HG02623 (cell line): ENCODE measurements at regions not wholly inside any gene's neighbourhood (a gene's known extent, or its start where the extent isn't known, plus 50 kb on each side); places are given as distances from the start of the nearest gene placed in this dataset.
A peak's percentile ranks its signal among the peaks of the same experiment; 100 is the strongest.

Source experiments
- ATAC-seq: cut with Tn5 transposase; IDR thresholded peaks from one replicate; pipeline ENCODE4 v1.9.1; 2021; ENCODE audit warnings: moderate library complexity; ENCODE audit not compliant: unreplicated experiment

DNA sequence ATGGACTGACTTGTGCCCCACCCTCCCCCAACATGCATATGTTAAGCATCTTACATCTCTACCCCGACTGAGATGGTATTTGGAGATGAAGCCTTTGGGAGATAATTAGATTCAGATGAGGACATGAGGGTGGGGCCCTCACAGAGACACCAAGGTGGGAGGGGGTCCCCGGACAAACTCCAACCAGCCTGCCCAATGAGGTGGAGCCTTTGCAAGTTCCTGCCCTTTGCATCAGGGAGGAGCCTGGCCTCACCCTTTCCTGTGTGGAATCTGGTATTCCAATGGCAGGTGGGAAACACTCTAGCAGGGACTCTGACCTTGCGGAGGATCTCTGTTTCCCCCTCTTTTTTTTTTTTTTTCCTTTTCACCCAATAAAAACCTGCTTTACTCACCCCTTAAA is 589.9 kb upstream of the BOD1L1 start:
- ATAC-seq: no peak

- ATAC-seq: no peak
Measured at GRCh38 chr4:14218641-14219040, 591.1 kb upstream of the BOD1L1 start.

GRCh38 chr4:14221176-14221575 is 593.7 kb upstream of the BOD1L1 start:
- ATAC-seq: no peak

- no peak for ATAC-seq
Measured at GRCh38 chr4:14222377-14223029, 595.0 kb upstream of the BOD1L1 start.

- ATAC-seq: no peak
Measured at GRCh38 chr4:14223461-14223860, 595.9 kb upstream of the BOD1L1 start.

GRCh38 chr4:14225688-14226207 is 598.2 kb upstream of the BOD1L1 start:
- ATAC-seq: no peak

DNA sequence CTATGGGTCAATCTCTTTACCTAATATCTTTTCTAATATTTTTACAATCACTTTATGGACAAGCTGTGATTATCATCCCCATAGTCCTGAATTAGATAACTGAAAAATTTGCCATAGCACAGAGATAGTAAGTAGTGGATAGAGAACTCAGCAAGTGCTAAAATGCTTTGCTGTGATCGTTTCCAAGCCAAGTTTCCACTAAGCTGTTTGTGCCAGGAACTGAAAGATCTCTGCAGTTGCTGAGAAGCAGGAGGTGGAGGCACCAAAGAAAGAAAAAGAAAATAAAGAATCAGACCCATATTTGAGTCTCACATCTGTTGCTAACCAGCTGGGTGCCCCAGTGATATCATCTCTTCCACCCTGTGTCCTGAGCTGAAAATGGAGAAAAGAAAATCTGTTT is 605.6 kb upstream of the BOD1L1 start:
- ATAC-seq: no peak

DNA sequence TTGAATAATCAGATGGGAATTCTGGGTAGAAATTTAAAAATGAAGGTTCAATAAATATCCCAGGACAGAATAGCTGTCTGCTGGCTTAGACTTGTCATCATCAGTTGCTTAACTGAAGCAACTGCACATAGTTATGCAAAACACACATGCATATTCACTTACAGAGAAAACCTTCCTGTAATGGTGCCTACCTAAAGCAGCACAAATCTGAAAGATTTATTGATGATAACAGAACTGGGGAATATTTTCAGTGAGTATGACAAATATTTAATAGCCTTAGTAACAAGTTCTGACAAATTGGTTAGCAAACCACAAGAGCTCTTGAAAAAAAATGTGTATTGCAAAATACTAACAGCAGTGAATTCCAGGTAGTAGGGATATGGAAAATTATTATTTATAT is 606.8 kb upstream of the BOD1L1 start:
- ATAC-seq: no peak

DNA sequence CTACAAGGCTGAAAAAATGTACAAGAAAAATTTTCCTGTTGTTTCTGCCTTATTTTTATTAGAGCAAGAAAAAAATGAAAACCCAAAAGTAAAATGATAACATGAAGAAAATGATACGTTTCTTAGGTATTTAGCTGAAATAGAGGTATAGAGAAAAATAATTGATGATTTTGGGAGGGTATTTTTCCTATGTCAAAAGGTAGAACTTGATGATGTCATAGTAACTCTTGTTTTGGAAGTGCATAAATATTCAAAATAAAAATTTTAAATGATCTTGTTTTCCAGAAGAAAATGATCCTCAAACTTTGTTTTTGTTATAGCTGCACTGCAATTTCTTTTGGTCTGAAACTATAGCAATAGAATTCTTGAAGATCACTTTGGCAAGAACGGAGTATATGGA is 608.8 kb upstream of the BOD1L1 start:
- no peak for ATAC-seq

DNA sequence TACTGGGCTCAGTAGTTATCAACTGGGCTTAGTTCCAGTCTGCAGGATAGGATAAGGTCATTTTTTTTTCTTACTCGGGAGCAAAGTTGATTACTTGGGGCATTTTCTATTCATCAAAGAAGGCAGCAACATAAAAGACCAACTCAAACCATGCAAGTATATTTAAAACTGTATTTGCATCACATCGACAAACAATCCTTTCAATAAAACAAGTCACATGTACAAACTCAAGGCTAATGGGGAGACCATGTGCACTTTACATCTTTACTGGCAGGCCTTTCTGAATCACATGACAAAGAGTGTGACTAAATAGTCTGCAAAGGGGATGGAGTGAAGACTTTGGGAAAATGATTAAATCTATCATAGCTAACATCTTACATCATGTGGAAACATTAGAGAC is 610.4 kb upstream of the BOD1L1 start:
- ATAC-seq: no peak

DNA sequence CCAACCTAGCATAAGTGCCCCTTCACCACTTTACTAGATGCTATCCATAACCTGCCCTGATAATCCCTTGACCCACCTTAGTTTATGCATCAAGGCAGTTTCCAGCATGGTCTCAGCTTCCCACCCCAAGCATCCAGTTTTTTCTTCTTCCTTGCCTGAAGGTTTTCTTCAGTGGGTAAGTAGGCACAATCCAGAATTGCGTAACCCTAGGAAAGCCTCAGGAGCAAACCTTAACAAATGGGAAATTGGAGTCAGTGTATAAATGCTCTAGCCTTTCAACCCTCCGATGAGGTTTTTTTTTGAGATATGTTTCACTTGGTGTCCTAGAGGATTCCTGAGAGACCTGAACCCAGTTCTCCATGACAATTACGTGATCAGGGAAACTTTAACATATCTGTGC is 614.0 kb upstream of the BOD1L1 start:
- ATAC-seq: no peak

GRCh38 chr4:14247767-14248166 is 620.2 kb upstream of the BOD1L1 start:
- no peak for ATAC-seq

- ATAC-seq: no peak
Measured at GRCh38 chr4:14249226-14249625, 621.7 kb upstream of the BOD1L1 start.

DNA sequence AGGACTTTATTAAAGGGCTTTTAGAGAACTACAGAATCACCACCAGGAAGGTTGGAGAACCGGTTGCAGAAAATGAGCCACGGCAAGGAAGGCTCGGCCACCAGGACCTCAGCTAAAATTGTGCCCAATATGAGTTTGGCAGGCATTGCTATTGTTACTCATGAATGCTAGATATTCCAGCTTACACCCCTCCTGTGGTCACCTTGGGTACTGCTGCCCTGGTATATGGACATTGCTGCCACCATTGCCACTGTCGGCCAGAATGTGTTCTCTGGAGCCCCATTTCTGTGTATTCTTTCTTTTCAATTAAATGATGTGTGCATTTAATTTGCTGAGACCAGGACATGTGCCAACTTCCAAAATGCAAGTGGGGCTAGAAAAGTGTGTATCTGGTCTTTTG is 626.7 kb upstream of the BOD1L1 start:
- ATAC-seq: peak; percentile 88

DNA sequence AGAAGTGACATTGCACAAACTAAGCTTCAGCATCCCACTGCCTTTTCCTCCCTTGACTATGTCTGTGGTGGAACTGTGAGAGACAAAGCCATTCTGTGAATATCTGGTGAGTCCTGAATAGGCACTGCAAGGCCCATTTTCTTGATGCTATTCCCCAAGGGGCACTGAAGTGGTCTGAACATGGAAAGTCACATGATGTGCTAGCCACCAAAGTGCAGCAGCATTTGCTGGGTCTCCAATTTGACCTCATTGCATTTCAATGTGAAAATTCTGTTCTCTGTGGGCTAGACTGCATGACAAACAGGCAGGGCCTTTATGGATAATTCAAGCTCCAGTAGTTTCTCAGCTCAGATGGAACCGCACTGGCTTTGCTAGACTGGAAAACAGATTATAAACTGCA is 627.4 kb upstream of the BOD1L1 start:
- no peak for ATAC-seq

- no peak for ATAC-seq
Measured at GRCh38 chr4:14257903-14258302, 630.4 kb upstream of the BOD1L1 start.

- no peak for ATAC-seq
Measured at GRCh38 chr4:14259936-14260335, 632.4 kb upstream of the BOD1L1 start.

DNA sequence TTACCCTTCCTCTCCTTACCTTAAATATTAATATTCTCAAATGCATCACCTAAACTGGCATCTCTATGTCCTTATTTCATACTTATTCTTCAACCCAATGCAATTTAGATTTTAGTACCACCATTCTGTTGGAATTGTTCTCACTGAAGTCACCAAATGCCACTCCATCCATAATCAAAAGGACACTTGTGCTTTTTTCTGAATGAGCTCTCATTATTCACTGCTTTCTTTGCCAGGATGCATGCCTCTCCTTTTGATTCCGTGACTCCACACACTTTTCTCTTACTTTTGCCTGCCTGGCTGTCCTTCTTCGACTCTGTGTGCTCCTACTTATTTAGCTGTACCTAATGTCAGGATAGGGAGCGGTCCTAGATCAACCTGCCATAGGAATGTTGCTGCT is 633.1 kb upstream of the BOD1L1 start:
- ATAC-seq: no peak

DNA sequence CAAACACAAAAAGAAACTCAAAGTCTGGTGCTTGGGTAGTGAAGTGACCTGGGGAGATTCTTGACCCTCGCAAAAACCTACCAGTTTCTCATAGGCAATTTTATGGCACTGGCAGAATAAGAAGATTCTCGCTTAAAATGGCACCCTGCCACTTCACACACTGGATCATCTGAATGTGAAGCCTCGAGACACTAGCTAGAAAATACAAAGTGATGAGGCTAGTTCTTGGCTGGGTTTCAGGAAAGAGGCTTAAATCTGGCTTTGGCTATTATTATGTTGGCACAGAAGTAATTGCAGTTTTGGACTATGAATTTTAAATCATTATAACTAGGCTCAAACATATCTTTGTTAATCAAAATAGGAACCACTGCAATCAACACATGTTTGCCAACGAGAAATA is 634.7 kb upstream of the BOD1L1 start:
- ATAC-seq: no peak

DNA sequence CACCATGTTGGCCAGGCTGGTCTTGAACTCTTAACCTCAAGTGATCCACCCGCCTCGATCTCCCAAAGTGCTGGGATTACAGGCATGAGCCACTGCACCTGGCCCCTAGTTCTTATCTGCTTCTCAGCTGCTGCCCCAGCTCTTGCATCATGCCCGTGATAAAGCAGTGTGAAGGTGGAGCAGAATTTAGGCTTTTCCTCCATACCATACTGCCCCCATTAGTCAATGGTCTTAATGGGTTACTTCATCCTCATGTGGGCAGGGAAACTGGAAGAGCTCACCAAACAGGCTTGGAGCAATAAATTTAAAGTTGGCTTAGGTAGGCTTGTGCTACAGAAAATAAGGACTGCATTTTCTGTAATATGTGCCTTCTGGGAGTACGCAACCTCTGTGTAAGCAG is 636.9 kb upstream of the BOD1L1 start:
- no peak for ATAC-seq

- ATAC-seq: no peak
Measured at GRCh38 chr4:14265651-14266050, 638.1 kb upstream of the BOD1L1 start.

- no peak for ATAC-seq
Measured at GRCh38 chr4:14267373-14268060, 640.0 kb upstream of the BOD1L1 start.

DNA sequence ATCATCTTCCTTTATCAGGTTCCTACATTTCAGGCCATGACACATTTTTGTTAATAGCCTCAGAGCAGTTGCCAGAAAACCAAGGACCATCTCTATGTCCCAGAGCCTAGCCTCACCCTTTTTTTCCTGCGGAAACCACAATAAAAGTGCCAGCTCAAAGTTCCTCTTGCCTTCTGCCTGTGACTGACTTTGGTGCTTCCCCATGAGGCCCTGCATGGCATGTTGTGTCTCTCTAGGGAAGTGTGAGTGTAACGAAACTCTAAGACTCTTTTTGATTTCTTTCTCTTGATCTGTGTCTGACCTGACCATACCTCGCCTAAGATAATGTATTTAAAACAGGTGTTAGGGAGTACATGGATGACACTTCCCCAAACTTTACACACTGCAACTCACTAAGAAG is 642.3 kb upstream of the BOD1L1 start:
- ATAC-seq: no peak
